H1 (cell line): ENCODE measurements at regions not wholly inside any gene's neighbourhood (a gene's known extent, or its start where the extent isn't known, plus 50 kb on each side); places are given as distances from the start of the nearest gene placed in this dataset.

Experiments
- CTCF ChIA-PET: fragments of 300-600 bp; sonication (Branson Sonifier 250); formaldehyde crosslinking; loops from one replicate; lab custom pipeline; 2021; ENCODE audit not compliant: partially characterized antibody; lab: Charles Lee
- POLR2A ChIA-PET: fragments of 300-600 bp; sonication (Branson Sonifier 250); formaldehyde crosslinking; loops from one replicate; lab custom pipeline; 2021; ENCODE audit warnings: inconsistent platforms; ENCODE audit not compliant: partially characterized antibody; lab: Charles Lee
- DNase-seq, 2 experiments: peaks; one replicate each; pipeline versions ENCODE4 v3.0.0 to v3.0.0-alpha.2; 2010 to 2022; ENCODE audit warnings: low spot score in 2 of 2, low read depth in 1 of 2, mixed read lengths in 1 of 2
- FAIRE-seq: peaks from 2 replicates; lab custom pipeline; 2011; peaks lifted over from hg19 to GRCh38; lab: Jason Lieb, UNC
- H2AFZ ChIP-seq: 2 replicates; pipeline ENCODE4 v1.8.1; 2012; ENCODE audit warnings: low read length, inconsistent platforms
- H2AK5ac ChIP-seq: 2 replicates; pipeline ENCODE4 v1.6.1; 2013; ENCODE audit warnings: low read depth, low read length
- H2BK120ac ChIP-seq: replicated peaks from 2 replicates; pipeline ENCODE3; 2013; ENCODE audit warnings: low read depth, low read length, inconsistent platforms
- H2BK12ac ChIP-seq: 2 replicates; pipeline ENCODE4 v1.6.1; 2013; ENCODE audit warnings: low read depth, low read length
- H2BK15ac ChIP-seq: 2 replicates; pipeline ENCODE4 v1.6.1; 2013; ENCODE audit warnings: low read length
- H2BK20ac ChIP-seq: 2 replicates; pipeline ENCODE4 v1.6.1; 2013; ENCODE audit warnings: low read length
- H2BK5ac ChIP-seq: 2 replicates; pipeline ENCODE4 v1.6.1; 2013; ENCODE audit warnings: low read depth, low read length
- H3K14ac ChIP-seq: 2 replicates; pipeline ENCODE4 v1.6.1; 2013; ENCODE audit warnings: inconsistent platforms; ENCODE audit not compliant: insufficient read length
- H3K18ac ChIP-seq: 2 replicates; pipeline ENCODE4 v1.6.1; 2013; ENCODE audit warnings: low read length; ENCODE audit errors: extremely low read depth
- H3K23ac ChIP-seq: 2 replicates; pipeline ENCODE4 v1.6.1; 2013; ENCODE audit warnings: inconsistent platforms; ENCODE audit not compliant: insufficient read length
- H3K23me2 ChIP-seq: 2 replicates; pipeline ENCODE4 v1.6.1; 2013; ENCODE audit warnings: low read depth, low read length
- H3K27ac ChIP-seq: 2 replicates; pipeline ENCODE4 v1.6.1; 2011; ENCODE audit warnings: low read depth, low read length, inconsistent platforms
- H3K27me3 ChIP-seq, 4 experiments: replicated peaks in 1 of 4; 1 replicate in 1 of 4; 2 replicates in 3 of 4; pipeline versions ENCODE4 v1.6.1 to v1.8.1; 2011 to 2013; ENCODE audit warnings: low read length in 3 of 4, mild to moderate bottlenecking in 3 of 4, inconsistent platforms in 2 of 4, mixed read lengths in 2 of 4, moderate library complexity in 1 of 4; ENCODE audit not compliant: control insufficient read depth in 3 of 4, insufficient read depth in 3 of 4; ENCODE audit errors: extremely low read depth in 1 of 4
- H3K36me3 ChIP-seq, 4 experiments: 2 replicates each; pipeline versions ENCODE4 v1.6.1 to v1.8.1; 2011 to 2013; ENCODE audit warnings: mild to moderate bottlenecking in 4 of 4, low read length in 3 of 4, moderate library complexity in 2 of 4, control low read depth in 1 of 4, inconsistent platforms in 1 of 4; ENCODE audit not compliant: insufficient read depth in 4 of 4, control insufficient read depth in 2 of 4
- H3K4ac ChIP-seq: replicated peaks from 2 replicates; pipeline ENCODE3; 2013; ENCODE audit warnings: low read length, low read depth, mixed read lengths, inconsistent platforms; ENCODE audit not compliant: insufficient read length
- H3K4me1 ChIP-seq, 4 experiments: replicated peaks in 1 of 4; 1 replicate in 1 of 4; 2 replicates in 3 of 4; pipeline versions ENCODE4 v1.6.1 to v1.8.1; 2011 to 2013; ENCODE audit warnings: low read length in 3 of 4, inconsistent platforms in 2 of 4, mixed read lengths in 1 of 4; ENCODE audit not compliant: insufficient read depth in 4 of 4, control insufficient read depth in 3 of 4
- H3K4me2 ChIP-seq, 2 experiments: 2 replicates each; pipeline versions ENCODE4 v1.6.1 to v1.8.1; 2011 to 2013; ENCODE audit warnings: low read depth in 2 of 2, low read length in 2 of 2, control low read depth in 1 of 2, inconsistent platforms in 1 of 2, mild to moderate bottlenecking in 1 of 2; ENCODE audit not compliant: insufficient read depth in 1 of 2
- H3K4me3 ChIP-seq, 4 experiments: fragments of 200-600, 300-600 bp in 1 of 4; sonication (generic), shearing (Covaris generic), sonication (Bioruptor Twin) in 1 of 4; 2 replicates each; pipeline versions ENCODE4 v1.5.1 to v1.8.1; 2011 to 2016; ENCODE audit warnings: low read length in 4 of 4, low read depth in 3 of 4, control low read depth in 2 of 4, inconsistent platforms in 2 of 4, mild to moderate bottlenecking in 2 of 4, mixed read lengths in 1 of 4, moderate library complexity in 1 of 4; ENCODE audit not compliant: insufficient read depth in 2 of 4; ENCODE audit errors: extremely low read depth in 1 of 4
- H3K56ac ChIP-seq: replicated peaks from 2 replicates; pipeline ENCODE3; 2013; ENCODE audit warnings: low read depth, mild to moderate bottlenecking, mixed read lengths, low read length, inconsistent platforms; ENCODE audit not compliant: insufficient read length
- H3K79me1 ChIP-seq: 2 replicates; pipeline ENCODE4 v1.6.1; 2013; ENCODE audit warnings: low read depth, low read length, control low read depth
- H3K79me2 ChIP-seq, 2 experiments: 2 replicates each; pipeline versions ENCODE4 v1.6.1 to v1.8.1; 2012 to 2013; ENCODE audit warnings: low read length in 2 of 2, mild to moderate bottlenecking in 2 of 2, inconsistent platforms in 1 of 2; ENCODE audit not compliant: insufficient read depth in 2 of 2, control insufficient read depth in 1 of 2
- H3K9ac ChIP-seq, 4 experiments: replicated peaks in 1 of 4; 1 replicate in 1 of 4; 2 replicates in 3 of 4; pipeline versions ENCODE4 v1.6.1 to v1.8.1; 2011 to 2013; ENCODE audit warnings: low read depth in 3 of 4, low read length in 3 of 4, control low read depth in 2 of 4, mild to moderate bottlenecking in 2 of 4, moderate library complexity in 2 of 4, inconsistent platforms in 1 of 4; ENCODE audit errors: extremely low read depth in 1 of 4
- H3K9me3 ChIP-seq, 2 experiments: 2 replicates each; pipeline versions ENCODE4 v1.6.1 to v1.8.1; 2012 to 2013; ENCODE audit warnings: mild to moderate bottlenecking in 2 of 2, moderate library complexity in 2 of 2, control low read depth in 1 of 2, inconsistent platforms in 1 of 2, low read depth in 1 of 2, low read length in 1 of 2, mixed read lengths in 1 of 2; ENCODE audit not compliant: insufficient read depth in 2 of 2
- H4K20me1 ChIP-seq, 2 experiments: replicated peaks in 1 of 2; 2 replicates each; pipeline versions ENCODE3 to v1.8.1; 2011 to 2013; ENCODE audit warnings: inconsistent platforms in 2 of 2, low read length in 2 of 2, mild to moderate bottlenecking in 1 of 2; ENCODE audit not compliant: insufficient read depth in 2 of 2, control insufficient read depth in 1 of 2
- H4K5ac ChIP-seq: 2 replicates; pipeline ENCODE4 v1.6.1; 2013; ENCODE audit warnings: low read length, low read depth, mixed read lengths, inconsistent platforms; ENCODE audit not compliant: insufficient read length
- H4K8ac ChIP-seq: 2 replicates; pipeline ENCODE4 v1.8.0; 2013; ENCODE audit warnings: mild to moderate bottlenecking, moderate library complexity, low read length, inconsistent platforms; ENCODE audit not compliant: insufficient read depth; ENCODE audit errors: extremely low read depth
- H4K91ac ChIP-seq: replicated peaks from 2 replicates; pipeline ENCODE3; 2013; ENCODE audit warnings: low read length, mixed read lengths, inconsistent platforms; ENCODE audit not compliant: insufficient read length
- ASH2L ChIP-seq: fragments of 200-600, 300-600 bp; sonication (generic); IDR thresholded peaks from one replicate; pipeline ENCODE4 v1.7.1; 2017; ENCODE audit warnings: low read length
- CBX5 ChIP-seq: fragments of 300-800, 300-1000 bp; sonication (generic); IDR thresholded peaks from 2 replicates; pipeline ENCODE4 v1.7.1; 2016; ENCODE audit warnings: antibody characterized with exemption, low read length, low read depth
- CEBPB ChIP-seq: IDR thresholded peaks from 2 replicates; pipeline ENCODE4 v1.6.1; 2012; ENCODE audit warnings: low read depth, low read length
- GABPA ChIP-seq: IDR thresholded peaks from 2 replicates; pipeline ENCODE4 v1.6.1; 2011; ENCODE audit warnings: mild to moderate bottlenecking, low read length, moderate library complexity, borderline replicate concordance; ENCODE audit not compliant: insufficient read depth
- JUN ChIP-seq: IDR thresholded peaks from 2 replicates; pipeline ENCODE4 v1.6.1; 2011; ENCODE audit warnings: low read depth, mild to moderate bottlenecking, improper control_type of control experiment, low read length
- KDM5A ChIP-seq: fragments of 200-600 bp; IDR thresholded peaks from 2 replicates; pipeline ENCODE4 v1.7.1; 2012; ENCODE audit warnings: mild to moderate bottlenecking, low read length, inconsistent platforms, mixed read lengths
- NANOG ChIP-seq: IDR thresholded peaks from 2 replicates; pipeline ENCODE4 v1.6.1; 2011; ENCODE audit warnings: low read length, low read depth, mild to moderate bottlenecking, inconsistent platforms; ENCODE audit not compliant: insufficient read depth, poor library complexity, severe bottlenecking
- PHF8 ChIP-seq: fragments of 200-600 bp; sonication (generic); conservative IDR thresholded peaks from 2 replicates; pipeline ENCODE4 v1.7.1; 2012; ENCODE audit warnings: low read depth, mild to moderate bottlenecking, inconsistent platforms, low read length, moderate library complexity
- SAP30 ChIP-seq: fragments of 300-600 bp; sonication (generic); IDR thresholded peaks from 2 replicates; pipeline ENCODE4 v1.7.1; 2012; ENCODE audit warnings: low read length, moderate library complexity, mild to moderate bottlenecking, inconsistent platforms; ENCODE audit not compliant: insufficient read depth, insufficient replicate concordance
- SP1 ChIP-seq: IDR thresholded peaks from 2 replicates; pipeline ENCODE4 v1.6.1; 2011; ENCODE audit warnings: low read depth, low read length
- SP4 ChIP-seq: IDR thresholded peaks from 2 replicates; pipeline ENCODE4 v1.6.1; 2012; ENCODE audit warnings: low read length, inconsistent platforms
- WGBS, 2 experiments: shearing (Covaris generic) in 1 of 2; methylation state at CpG; one replicate each; pipeline versions ENCODE4 v1.1.6 to v1.1.7; 2013 to 2015; ENCODE audit warnings: low lambda C conversion rate in 2 of 2, mixed read lengths in 2 of 2, inconsistent platforms in 1 of 2, low coverage in 1 of 2, missing lambda C conversion rate in 1 of 2; ENCODE audit not compliant: insufficient replicate concordance in 2 of 2, insufficient coverage in 1 of 2, insufficient read length in 1 of 2; ENCODE audit errors: extremely low coverage in 1 of 2, missing lambda C conversion rate in 1 of 2; 5-methylcytosine and 5-hydroxymethylcytosine counted together

- ChIA-PET POLR2A (no interaction called here), CTCF (interaction anchor here (3.1 kb wide), 1 partner anchor 501 kb away, joined by 13 read pairs; no protein-coding TSS in a partner anchor)
- H3K27me3 ChIP-seq = peaks cover 0 to 2% (median under 1%) of the 10 kb centered on the region in 4 experiments; a peak in 1 of 7 replicates
- H3K4me2 ChIP-seq = no peak overlapping the region
- H3K79me1 ChIP-seq = no peaks in the 10 kb centered on the region
- no peak overlapping the region for H2BK5ac ChIP-seq
- no peak overlapping the region for H4K5ac ChIP-seq
- no peak overlapping the region for H2AK5ac ChIP-seq
- no peak overlapping the region for H2AFZ ChIP-seq
- no peaks in the 10 kb centered on the region for H3K23me2 ChIP-seq
- TF ChIP-seq SAP30 = no peak
- TF ChIP-seq GABPA = no peak
- TF ChIP-seq CEBPB = no peak
- no peak for TF ChIP-seq KDM5A
- no peak for TF ChIP-seq ASH2L
- TF ChIP-seq JUN = no peak
- TF ChIP-seq PHF8 = no peak
- TF ChIP-seq SP1 = no peak
- no peak for TF ChIP-seq NANOG
- TF ChIP-seq SP4 = no peak
- no peak for TF ChIP-seq CBX5
- H3K23ac ChIP-seq = no peak overlapping the region
- no peak overlapping the region for H3K4ac ChIP-seq
- no peaks in the 10 kb centered on the region for H3K36me3 ChIP-seq
- no peak overlapping the region for H2BK15ac ChIP-seq
- no peak overlapping the region for H3K56ac ChIP-seq
- no peak overlapping the region for H4K91ac ChIP-seq
- peaks cover 0 to 4% of the 10 kb centered on the region in 2 experiments; a peak in 2 of 4 replicates for H3K9me3 ChIP-seq
- H3K27ac ChIP-seq = no peak overlapping the region
- no peak overlapping the region for H2BK12ac ChIP-seq
- H4K8ac ChIP-seq = peak overlapping the region; percentile 29; the same call in 1 of the 2 replicates
- H3K4me1 ChIP-seq = no peaks in the 10 kb centered on the region
- no peak overlapping the region for H3K9ac ChIP-seq
- H3K18ac ChIP-seq = no peak overlapping the region
- H2BK20ac ChIP-seq = no peak overlapping the region
- WGBS, 2 experiments = 81% methylated on average over 5 of the region's 5 CpGs; no CpG with 5 or more reads in 1 of the 2 experiments
- H3K4me3 ChIP-seq = no peak overlapping the region
- FAIRE-seq = no peak
- H4K20me1 ChIP-seq = no peaks in the 10 kb centered on the region
- no peak for DNase-seq
- H3K79me2 ChIP-seq = no peaks in the 10 kb centered on the region
- H2BK120ac ChIP-seq = no peak overlapping the region
- H3K14ac ChIP-seq = no peak overlapping the region
Observed at GRCh38 chr18:10018289-10018688, 104.5 kb downstream of the VAPA start.
